Erythroblast (primary cell): ENCODE measurements at regions not wholly inside any gene's neighbourhood (a gene's known extent, or its start where the extent isn't known, plus 50 kb on each side); places are given as distances from the start of the nearest gene placed in this dataset.

ENCODE experiments used
- GATA1 ChIP-seq: IDR thresholded peaks from 2 replicates; pipeline ENCODE4 v1.6.1; 2011; ENCODE audit warnings: low read depth, mild to moderate bottlenecking, control low read depth, low read length, moderate library complexity
- POLR2A ChIP-seq: IDR thresholded peaks from 2 replicates; pipeline ENCODE4 v1.6.1; 2011; ENCODE audit warnings: mild to moderate bottlenecking, low read length

DNA sequence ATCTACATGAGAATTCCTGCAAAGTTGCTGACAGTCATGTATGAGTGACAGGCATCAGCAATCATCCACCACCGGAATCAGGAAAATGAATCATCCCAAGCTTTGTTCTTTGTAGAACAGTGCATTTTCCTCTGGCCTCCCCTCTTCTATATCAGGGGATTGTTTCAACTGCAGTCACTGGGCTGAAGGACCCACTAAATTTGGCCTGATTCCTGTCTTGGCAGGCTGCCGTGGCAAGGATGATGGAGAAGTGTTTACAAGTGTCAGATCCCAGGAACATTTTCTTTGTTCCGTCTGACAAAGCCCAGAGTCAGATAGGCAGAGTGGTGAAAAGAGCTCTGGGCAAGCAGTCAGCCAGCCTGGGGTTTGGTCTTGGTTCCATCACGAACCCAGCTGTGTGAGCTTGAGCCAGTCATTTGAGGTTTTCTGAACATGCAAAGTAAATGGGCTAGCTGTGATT, 175.1 kb upstream of the TSC22D2 start:
- TF ChIP-seq POLR2A = no peak
- no peak for TF ChIP-seq GATA1
